Endothelial cell of umbilical vein (primary cell): ENCODE measurements at regions not wholly inside any gene's neighbourhood (a gene's known extent, or its start where the extent isn't known, plus 50 kb on each side); places are given as distances from the start of the nearest gene placed in this dataset.

Source experiments
- BruUV-seq: library from RNA; stranded (reverse); fragments of 400-500 nt; replicated peaks from 2 replicates; lab custom pipeline; 2021; lab: Mats Ljungman, UMichigan
- CTCF ChIA-PET: fragments of 300-600, 350-600 bp; sonication (Branson Sonifier 250); formaldehyde crosslinking; loops from one replicate; lab custom pipeline; 2021; ENCODE audit warnings: antibody characterized with exemption, inconsistent platforms; lab: Charles Lee
- POLR2A ChIA-PET: fragments of 300-600, 350-600 bp; sonication (Branson Sonifier 250); formaldehyde crosslinking; loops from one replicate; lab custom pipeline; 2021; ENCODE audit warnings: antibody characterized with exemption, inconsistent platforms; lab: Charles Lee
- DNase-seq: peaks from one replicate; pipeline ENCODE4 v3.0.0-alpha.2; 2011; ENCODE audit warnings: low read depth, low spot score
- FAIRE-seq: peaks from 2 replicates; lab custom pipeline; 2011; peaks lifted over from hg19 to GRCh38; lab: Jason Lieb, UNC
- H2AFZ ChIP-seq: 2 replicates; pipeline ENCODE4 v1.6.0; 2012; ENCODE audit warnings: low read depth, low read length, control low read depth, inconsistent platforms
- H3K27ac ChIP-seq: 2 replicates; pipeline ENCODE4 v1.5.1; 2011; ENCODE audit warnings: low read depth, mild to moderate bottlenecking, control low read depth, low read length, moderate library complexity; ENCODE audit not compliant: insufficient read depth
- H3K27me3 ChIP-seq, 2 experiments: 2 replicates each; pipeline versions ENCODE4 v1.6.0 to v1.6.1; 2011; ENCODE audit warnings: low read length in 2 of 2, mixed read lengths in 1 of 2; ENCODE audit not compliant: control insufficient read depth in 2 of 2, insufficient read depth in 2 of 2
- H3K36me3 ChIP-seq, 2 experiments: 2 replicates in 1 of 2; 3 replicates in 1 of 2; pipeline ENCODE4 v1.5.1; 2011; ENCODE audit warnings: low read length in 2 of 2, mild to moderate bottlenecking in 1 of 2, moderate library complexity in 1 of 2; ENCODE audit not compliant: control insufficient read depth in 2 of 2, insufficient read depth in 2 of 2; ENCODE audit errors: extremely low read depth in 1 of 2
- H3K4me1 ChIP-seq: 3 replicates; pipeline ENCODE4 v1.5.1; 2011; ENCODE audit warnings: mild to moderate bottlenecking, low read length; ENCODE audit not compliant: control insufficient read depth, insufficient read depth; ENCODE audit errors: extremely low read depth
- H3K4me2 ChIP-seq: 2 replicates; pipeline ENCODE4 v1.6.1; 2011; ENCODE audit warnings: low read length, control low read depth, mixed read lengths; ENCODE audit not compliant: insufficient read depth
- H3K4me3 ChIP-seq, 3 experiments: fragments of 200-600 bp in 1 of 3; sonication (generic), shearing (Covaris generic) in 1 of 3; replicated peaks in 1 of 3; 2 replicates each; pipeline ENCODE4 v1.5.1; 2011 to 2016; ENCODE audit warnings: control low read depth in 3 of 3, low read length in 3 of 3, mild to moderate bottlenecking in 2 of 3, inconsistent platforms in 1 of 3, low read depth in 1 of 3, moderate library complexity in 1 of 3; ENCODE audit not compliant: insufficient read depth in 1 of 3
- H3K79me2 ChIP-seq: 2 replicates; pipeline ENCODE4 v1.6.0; 2012; ENCODE audit warnings: low read length, inconsistent platforms; ENCODE audit not compliant: control insufficient read depth, insufficient read depth
- H3K9ac ChIP-seq: replicated peaks from 2 replicates; pipeline ENCODE3; 2011; ENCODE audit warnings: low read length, control low read depth; ENCODE audit not compliant: insufficient read depth; ENCODE audit errors: extremely low read depth
- H3K9me1 ChIP-seq: replicated peaks from 3 replicates; pipeline ENCODE4 v1.6.0; 2011; ENCODE audit warnings: mild to moderate bottlenecking, low read length; ENCODE audit not compliant: control insufficient read depth, insufficient read depth; ENCODE audit errors: extremely low read depth
- H3K9me3 ChIP-seq: replicated peaks from 2 replicates; pipeline ENCODE4 v1.5.1; 2012; ENCODE audit warnings: low read length, inconsistent platforms; ENCODE audit not compliant: control insufficient read depth, insufficient read depth
- H4K20me1 ChIP-seq: replicated peaks from 2 replicates; pipeline ENCODE3; 2011; ENCODE audit warnings: mild to moderate bottlenecking, low read length; ENCODE audit not compliant: control insufficient read depth, insufficient read depth; ENCODE audit errors: extremely low read depth
- CTCF ChIP-seq, 2 donors: IDR thresholded peaks; 1 replicate in 1 of 2; 2 replicates in 1 of 2; pipeline ENCODE4 v1.5.1; 2011; ENCODE audit warnings: low read length in 2 of 2, mild to moderate bottlenecking in 2 of 2, moderate library complexity in 2 of 2, control low read depth in 1 of 2, inconsistent platforms in 1 of 2, low read depth in 1 of 2; ENCODE audit not compliant: insufficient read depth in 1 of 2; ENCODE audit errors: extremely low read depth in 1 of 2
- EZH2 ChIP-seq: IDR thresholded peaks from 2 replicates; pipeline ENCODE4 v1.6.1; 2012; ENCODE audit warnings: borderline replicate concordance, low read depth, mild to moderate bottlenecking, moderate library complexity, low read length, inconsistent platforms; ENCODE audit not compliant: severe bottlenecking
- FOS ChIP-seq: IDR thresholded peaks from 2 replicates; pipeline ENCODE4 v1.6.1; 2011; ENCODE audit warnings: mild to moderate bottlenecking, low read length, moderate library complexity, borderline replicate concordance; ENCODE audit not compliant: insufficient read depth
- GATA2 ChIP-seq: IDR thresholded peaks from 2 replicates; pipeline ENCODE4 v1.7.0; 2011; ENCODE audit warnings: low read depth, mild to moderate bottlenecking, moderate library complexity, mixed read lengths, low read length; ENCODE audit not compliant: insufficient read length, insufficient read depth
- JUN ChIP-seq: IDR thresholded peaks from 2 replicates; pipeline ENCODE4 v1.6.1; 2011; ENCODE audit warnings: borderline replicate concordance, low read depth; ENCODE audit not compliant: insufficient read length, insufficient read depth
- MYC ChIP-seq: IDR thresholded peaks from one replicate; pipeline ENCODE4 v1.6.1; 2011; ENCODE audit warnings: mild to moderate bottlenecking, low read depth, low read length
- POLR2A ChIP-seq: IDR thresholded peaks from 2 replicates; pipeline ENCODE4 v1.6.1; 2012; ENCODE audit warnings: low read depth, mild to moderate bottlenecking, control low read depth, low read length
- POLR2AphosphoS5 ChIP-seq: IDR thresholded peaks from 2 replicates; pipeline ENCODE4 v1.6.1; 2012; ENCODE audit warnings: low read depth, mild to moderate bottlenecking, control low read depth, low read length, moderate library complexity; ENCODE audit not compliant: insufficient read depth
- dilution Hi-C: fragments of 300-500 bp; cut with MboI; formaldehyde crosslinking; loops from one replicate; pipeline ENCODE4 v1.15.0; 2019; ENCODE audit warnings: low sequenced_read_pairs; ENCODE audit not compliant: extremely low pct_ligation_motif_present
- intact Hi-C: fragments of 100-400 bp; cut with micrococcal nuclease; formaldehyde crosslinking; loops from one replicate; pipeline ENCODE4 v1.10.0; 2022
- TF ChIP-seq, protein P1 (sequence below): IDR thresholded peaks from 2 replicates; pipeline ENCODE4 v1.6.1; 2011; ENCODE audit not compliant: insufficient read depth, insufficient read length

DNA sequence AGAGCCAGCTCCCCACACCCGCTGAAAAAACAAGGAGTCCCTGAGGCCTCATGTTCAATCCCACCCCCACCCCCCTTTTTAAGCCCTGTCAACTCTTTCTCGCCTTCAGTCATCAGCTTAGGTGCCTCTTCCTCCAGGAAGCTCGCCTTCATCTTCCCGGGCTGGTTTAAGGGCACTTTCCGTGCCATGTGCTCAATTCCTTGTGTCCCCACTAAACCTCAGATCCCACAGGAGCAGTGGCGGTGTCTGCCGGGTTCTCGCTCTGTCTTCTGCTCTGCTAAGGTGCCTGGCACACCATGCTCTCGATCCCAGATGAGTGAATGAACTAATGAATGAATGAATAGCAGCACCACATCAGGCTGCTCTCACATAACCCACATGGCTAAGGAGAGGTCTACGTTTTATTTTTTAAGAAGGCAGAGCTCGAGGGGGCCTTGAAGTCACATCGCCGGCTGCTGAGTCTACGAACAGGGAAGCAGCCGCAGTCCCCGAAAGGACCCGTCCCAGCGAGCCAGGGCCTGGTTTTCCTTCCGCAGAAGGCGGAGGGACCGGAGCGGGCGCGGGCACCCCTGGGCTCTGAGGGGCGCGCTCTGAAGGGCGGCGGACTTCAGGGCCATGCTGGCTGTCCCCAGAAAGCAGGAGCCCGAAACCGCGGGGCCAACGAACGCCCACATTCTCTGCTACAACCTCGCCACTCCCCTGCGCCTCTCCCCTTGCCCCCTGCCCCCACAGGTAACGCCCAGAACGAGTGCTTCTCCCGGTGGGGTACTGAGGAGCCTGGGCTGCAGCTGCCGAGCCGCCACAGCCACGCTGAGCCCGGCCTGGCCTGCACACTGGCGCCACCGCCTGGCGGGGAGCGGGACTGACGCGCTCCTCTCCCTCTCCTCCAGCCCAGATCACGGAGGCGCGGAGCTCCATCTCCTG is 73.4 kb upstream of the KCNMA1 start:
- dilution Hi-C loops: no loop called here

More for the DNA sequence above, 73.4 kb upstream of the KCNMA1 start:
- Histone ChIP-seq H3K27me3 (no peaks in the 10 kb centered on the region), H3K79me2 (no peaks in the 10 kb centered on the region), H4K20me1 (no peaks in the 10 kb centered on the region), H3K4me3 (peak overlapping the region; percentile 14 to 41 (median 38)), H3K27ac (no peak overlapping the region), H3K9ac (peak overlapping the region; percentile 40), H3K9me1 (no peaks in the 10 kb centered on the region), H3K9me3 (no peaks in the 10 kb centered on the region), H2AFZ (peak overlapping the region; percentile 95), H3K4me2 (peak overlapping the region; percentile 67), H3K36me3 (no peaks in the 10 kb centered on the region), H3K4me1 (peaks cover 3% of the 10 kb centered on the region)
- BruUV-seq: no TSS peak
- FAIRE-seq: peak; percentile 72
- CTCF ChIA-PET: interaction anchor here (0.6 to 14.8 kb wide), 60 partner anchors 10 to 597 kb away, joined by 3 to 317 read pairs (median 5); no protein-coding TSS in a partner anchor
- DNase-seq: peak; percentile 73
- intact Hi-C loops: loop anchor here (1.0 to 5.0 kb wide), 5 partner anchors 66 to 546 kb away; no protein-coding TSS in a partner anchor
- POLR2A ChIA-PET: interaction anchor here (0.5 kb wide), 1 partner anchor 58 kb away, joined by 3 read pairs; no protein-coding TSS in a partner anchor
- TF ChIP-seq MYC (no peak), GATA2 (no peak), POLR2A (no peak), EZH2 (no peak), JUN (no peak), POLR2AphosphoS5 (peak; percentile 26), CTCF (IDR thresholded peaks at IDR 0.05; ENCODE audit: extremely low read depth in 1 of 2, insufficient read depth in 1 of 2, low read depth in 1 of 2, low read length in 2 of 2) (peak; percentile 98 to 100), FOS (no peak)
- TF ChIP-seq, protein P1, sequence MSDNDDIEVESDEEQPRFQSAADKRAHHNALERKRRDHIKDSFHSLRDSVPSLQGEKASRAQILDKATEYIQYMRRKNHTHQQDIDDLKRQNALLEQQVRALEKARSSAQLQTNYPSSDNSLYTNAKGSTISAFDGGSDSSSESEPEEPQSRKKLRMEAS: no peak
